Islet of Langerhans (tissue), 1 donor: ENCODE measurements at regions not wholly inside any gene's neighbourhood (a gene's known extent, or its start where the extent isn't known, plus 50 kb on each side); places are given as distances from the start of the nearest gene placed in this dataset.

Experiments used
- FAIRE-seq: peaks from one replicate; lab custom pipeline; 2011; peaks lifted over from hg19 to GRCh38; lab: Jason Lieb, UNC

DNA sequence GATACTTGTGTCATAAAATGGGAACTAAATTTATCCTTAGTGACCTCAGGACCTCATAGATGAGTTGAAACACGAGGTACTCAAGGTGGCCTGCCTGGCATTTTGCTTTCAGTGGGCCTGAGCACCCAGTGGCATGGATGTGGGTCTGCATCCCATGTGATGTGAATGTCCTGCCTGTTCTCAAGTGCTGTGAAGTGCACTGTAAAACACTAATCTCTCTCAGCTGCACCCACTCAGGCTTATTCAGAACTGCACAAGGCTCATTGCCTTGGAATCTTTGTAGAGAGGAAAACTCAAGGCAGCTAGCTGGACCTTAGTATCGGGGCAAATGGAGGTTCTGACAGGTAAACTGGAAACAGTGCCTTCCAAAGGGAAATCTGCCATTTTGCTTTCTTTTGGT, 767.0 kb downstream of the TUSC7 start:
- no peak for FAIRE-seq

DNA sequence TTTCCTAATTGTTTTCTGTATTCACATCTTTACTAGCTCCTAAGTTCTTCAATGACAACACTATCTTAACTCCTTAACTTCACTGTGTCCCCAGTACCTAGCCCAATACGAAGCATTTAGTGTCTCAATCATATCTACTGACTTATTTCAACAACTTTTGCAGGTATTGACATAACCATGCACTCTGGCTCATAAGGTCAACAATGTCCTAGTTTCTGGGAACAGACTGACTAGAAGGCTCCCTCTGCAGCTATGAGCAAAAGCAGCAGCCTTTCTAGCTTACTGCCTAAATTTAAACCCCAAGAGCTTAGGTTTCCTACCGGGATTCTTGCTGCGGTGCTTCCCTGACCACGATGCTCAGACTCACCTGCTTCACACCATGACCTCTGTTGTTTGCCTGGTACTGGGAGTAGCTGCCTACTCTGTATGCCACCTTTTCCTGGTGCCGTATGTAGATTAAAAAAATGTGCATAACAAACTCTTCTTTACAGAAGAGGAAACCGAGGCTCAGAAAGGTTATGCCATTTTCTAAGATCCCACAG, 767.7 kb downstream of the TUSC7 start:
- FAIRE-seq, result no peak

DNA sequence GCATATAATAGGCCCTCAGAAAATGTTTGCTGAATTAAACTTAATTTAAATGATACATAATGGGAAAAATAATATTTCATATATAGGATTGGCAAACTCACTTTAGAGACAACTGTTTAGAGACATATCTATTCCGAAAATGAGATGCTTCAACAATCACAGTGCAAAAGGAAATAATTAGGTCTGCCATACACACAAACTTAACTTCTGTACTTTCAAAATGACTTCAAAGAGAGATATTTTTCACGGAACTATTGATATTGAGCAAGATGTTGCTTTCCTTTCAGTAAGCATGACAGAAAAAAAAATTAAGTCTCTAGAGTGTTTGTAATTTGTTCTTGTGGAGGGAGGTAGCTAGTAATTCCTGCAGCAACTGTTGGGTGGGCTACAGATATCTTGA, 769.5 kb downstream of the TUSC7 start:
- no peak for FAIRE-seq

DNA sequence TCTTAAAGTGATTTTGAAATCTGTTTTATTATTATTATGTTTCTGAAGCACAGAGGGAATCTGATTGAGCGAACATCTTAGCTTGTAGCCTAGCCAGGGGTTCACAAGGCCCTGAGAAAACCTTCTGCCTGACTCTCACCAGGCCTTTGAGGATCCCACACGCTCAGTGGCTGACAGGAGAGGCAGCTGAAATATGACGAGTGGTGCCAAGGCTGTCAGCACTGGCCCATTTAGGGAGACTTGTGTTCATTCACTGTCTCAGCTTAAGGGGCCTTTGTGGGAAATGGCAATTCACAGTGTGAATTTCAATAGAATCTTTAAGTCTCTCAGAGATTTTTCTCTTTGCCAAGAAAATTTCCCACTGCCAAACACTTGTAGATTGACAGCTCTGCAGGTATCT, 770.9 kb downstream of the TUSC7 start:
- no peak for FAIRE-seq

DNA sequence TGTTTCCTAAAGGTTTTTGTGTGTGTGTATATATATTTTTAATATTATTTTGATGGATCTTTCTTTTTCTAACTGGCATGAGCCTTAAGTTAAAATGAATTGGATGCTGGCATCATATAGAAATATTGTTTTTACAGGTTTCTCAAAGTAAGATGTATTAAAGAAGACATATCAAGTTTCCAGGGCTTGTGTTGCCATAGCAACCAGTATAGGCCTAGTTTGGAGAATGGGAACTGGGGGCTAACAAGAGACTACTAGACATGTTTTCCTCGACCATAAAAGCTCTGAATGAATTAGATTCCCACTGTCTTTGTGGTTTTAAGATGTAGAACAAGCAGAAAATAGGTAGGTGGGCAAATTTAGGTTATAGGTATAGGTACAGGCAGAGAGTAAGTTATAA, 771.4 kb downstream of the TUSC7 start:
- no peak for FAIRE-seq

DNA sequence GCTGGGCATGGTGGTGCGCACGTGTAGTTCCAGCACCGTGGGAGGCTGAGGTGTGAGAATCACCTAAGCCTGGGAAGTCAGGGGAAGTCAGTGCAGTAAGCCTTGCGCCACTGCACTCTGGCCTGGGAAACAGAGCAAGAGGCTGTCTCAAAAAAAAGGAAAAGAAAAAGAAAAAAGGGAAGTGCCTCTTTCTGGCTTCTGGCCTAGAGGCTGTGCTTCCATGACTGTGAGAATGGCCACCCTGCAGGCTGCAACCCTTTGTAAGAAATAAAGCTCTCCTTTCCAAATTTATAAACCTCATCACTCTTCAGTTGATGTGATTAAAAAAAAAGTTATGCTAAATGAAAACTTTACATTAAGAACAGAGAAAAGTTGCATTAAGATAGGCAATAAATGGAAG, 774.3 kb downstream of the TUSC7 start:
- no peak for FAIRE-seq

DNA sequence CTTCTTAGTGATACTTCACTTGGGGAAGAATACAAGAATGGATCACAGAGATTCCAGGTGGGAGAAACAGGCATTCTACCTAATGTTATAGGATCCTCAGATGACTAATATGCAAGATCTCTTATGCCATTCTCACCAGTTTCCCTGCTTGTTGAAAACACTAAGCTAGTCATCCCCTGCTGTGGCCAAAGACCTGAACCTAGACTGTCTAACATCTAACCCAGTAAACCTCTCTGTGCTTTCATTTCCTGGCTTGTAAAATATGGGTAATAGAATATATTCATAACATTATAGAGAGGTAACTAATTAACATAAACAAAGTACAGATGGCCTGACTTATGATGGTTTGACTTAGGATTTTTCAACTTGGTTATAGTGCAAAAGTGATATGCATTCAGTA, 776.3 kb downstream of the TUSC7 start:
- no peak for FAIRE-seq

DNA sequence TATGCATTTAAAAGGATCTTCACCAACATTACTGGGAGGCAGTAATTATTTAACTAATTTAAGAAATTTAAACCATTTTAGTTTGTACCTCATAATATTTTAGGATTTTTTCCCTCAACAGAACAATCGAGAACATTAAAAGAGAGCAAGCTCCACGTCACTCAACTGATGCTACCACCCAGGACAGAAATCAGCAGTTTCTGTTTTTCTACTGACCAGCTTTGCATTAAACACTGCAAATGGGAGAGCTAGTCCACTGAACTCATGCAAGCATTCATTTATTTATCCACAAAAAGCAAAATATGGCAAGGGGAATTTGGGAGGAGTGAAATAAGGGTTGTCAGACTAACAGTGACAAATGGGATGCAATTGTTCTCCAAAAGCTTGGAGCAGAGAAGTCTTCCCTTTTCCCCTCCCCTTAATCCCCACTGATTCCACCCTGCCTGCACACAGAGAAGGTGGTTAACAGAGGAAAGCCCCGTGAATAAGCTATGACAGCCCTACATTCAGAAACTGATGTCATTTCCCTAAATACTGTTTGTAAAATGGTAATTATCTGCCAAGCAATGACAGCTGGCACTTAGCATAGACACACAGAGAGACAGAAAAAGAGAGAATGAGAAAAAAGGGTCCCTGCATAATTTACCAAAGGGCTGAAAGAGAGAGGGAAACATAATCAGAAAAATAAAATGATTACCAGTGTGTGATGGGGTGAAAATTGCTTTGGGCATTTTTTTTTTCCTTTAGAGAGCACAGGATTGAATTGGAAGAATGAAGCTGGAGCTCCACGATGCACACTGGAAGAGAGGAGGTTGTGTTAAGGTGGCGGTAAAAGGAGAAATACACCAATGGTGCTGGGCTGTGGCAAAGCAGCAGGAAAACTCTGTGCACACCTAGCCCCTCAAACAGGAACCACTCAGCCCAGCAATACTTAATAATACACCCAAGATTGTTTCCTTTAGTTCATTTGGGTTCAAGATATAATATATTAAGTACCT, 777.4 kb downstream of the TUSC7 start:
- FAIRE-seq, result no peak

DNA sequence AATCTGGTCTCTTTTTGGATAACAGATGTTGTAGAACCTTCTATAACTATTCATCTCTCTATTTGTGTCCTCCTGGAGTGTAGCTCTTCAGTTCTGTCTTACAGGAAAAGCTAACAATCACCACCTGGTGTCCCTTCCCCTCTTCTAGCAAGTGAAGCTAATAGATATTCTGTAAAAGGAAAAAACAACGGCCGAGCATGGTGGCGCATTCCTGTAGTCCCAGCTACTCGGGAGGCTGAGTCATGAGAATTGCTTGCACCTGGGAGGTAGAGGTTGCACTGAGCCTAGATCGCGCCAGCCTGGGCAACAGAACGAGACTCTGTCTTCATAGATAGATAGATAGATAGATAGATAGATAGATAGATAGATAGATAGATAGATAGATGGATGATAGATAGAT, 779.4 kb downstream of the TUSC7 start:
- FAIRE-seq, result no peak

DNA sequence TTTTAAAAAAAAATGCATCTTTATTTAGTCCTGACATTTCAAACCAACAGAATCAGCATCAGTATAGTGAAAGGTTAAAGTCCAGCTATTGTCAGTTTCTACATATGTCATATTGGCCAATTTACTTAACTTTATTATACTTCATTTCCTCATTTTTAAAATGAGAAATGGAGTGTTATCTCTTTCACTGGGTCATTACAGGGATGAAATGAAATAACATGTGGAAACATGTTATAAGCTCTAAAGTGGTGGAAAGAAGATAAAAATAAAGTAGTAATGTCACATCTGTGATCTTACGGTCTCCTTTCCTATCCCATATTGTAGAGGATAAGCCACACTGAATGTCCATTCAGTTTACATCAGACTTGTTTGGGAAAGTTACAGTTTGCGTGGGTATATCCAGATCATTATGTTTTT, 780.1 kb downstream of the TUSC7 start:
- FAIRE-seq, result no peak

DNA sequence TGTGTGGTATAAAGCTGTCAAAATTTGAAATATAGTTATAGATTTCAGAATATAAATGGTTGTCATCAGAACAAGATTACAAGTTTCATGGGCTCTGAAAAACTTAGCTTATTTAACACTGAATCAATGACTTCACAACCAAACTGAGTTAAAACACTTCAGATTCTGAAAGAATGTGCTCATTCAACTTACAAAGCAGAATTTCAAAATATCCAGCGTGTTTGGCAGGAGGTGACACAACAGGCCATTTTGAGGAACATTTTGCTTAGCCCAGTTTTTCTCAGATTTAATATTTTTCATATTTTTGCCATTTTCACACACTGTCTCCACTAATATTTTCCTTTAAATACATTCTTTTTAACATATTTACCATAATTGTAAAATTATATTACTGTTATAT, 781.1 kb downstream of the TUSC7 start:
- FAIRE-seq, result no peak

DNA sequence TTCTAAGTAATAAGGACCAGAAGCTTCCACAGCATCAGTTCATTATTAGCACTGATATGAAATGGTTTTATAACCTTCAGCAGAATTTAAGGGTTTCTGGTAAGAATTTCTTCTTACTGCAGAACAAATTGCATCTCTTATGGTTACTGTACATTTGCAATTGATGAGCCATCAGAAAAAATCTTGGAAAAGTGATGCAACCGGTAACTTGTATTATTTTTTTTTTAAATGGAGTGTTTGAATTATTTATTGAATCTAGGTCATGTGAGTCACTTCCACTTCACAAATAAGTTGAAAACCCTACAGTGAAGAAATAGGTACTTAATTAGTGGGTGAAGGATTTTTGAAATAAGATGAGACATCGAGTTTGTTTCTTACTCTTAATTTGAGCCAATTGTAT, 786.0 kb downstream of the TUSC7 start:
- FAIRE-seq, result no peak

DNA sequence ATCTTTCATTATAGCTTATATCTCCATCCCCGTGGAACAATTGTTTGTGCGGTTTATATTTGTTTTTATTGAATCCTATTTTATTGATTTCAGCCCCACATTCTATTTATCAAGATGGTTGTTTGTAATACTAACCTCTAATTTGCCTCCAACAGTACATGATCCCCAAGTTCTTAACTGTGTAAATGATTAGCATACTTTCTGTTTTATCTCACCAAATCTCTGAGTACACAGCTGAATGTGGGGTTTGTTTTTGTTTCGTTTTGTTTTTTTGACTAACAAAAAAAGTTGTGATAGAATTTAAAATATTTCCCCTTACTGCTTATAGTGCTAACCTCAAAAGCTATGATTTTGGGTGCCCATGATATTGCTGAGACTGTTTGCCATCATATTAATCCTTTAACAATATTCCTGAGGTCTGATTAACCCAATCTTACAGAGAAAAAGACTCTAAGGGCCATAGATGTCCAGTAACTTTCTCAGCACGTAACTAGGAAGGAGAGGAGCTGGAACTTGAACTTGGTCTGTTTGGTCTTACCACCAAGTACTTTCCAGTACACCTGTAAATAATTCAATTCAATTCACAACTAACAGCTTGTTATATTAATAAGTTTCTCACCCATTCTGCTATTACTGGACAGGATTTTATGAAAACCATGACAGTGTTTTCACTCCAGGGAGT, 789.8 kb downstream of the TUSC7 start:
- no peak for FAIRE-seq

DNA sequence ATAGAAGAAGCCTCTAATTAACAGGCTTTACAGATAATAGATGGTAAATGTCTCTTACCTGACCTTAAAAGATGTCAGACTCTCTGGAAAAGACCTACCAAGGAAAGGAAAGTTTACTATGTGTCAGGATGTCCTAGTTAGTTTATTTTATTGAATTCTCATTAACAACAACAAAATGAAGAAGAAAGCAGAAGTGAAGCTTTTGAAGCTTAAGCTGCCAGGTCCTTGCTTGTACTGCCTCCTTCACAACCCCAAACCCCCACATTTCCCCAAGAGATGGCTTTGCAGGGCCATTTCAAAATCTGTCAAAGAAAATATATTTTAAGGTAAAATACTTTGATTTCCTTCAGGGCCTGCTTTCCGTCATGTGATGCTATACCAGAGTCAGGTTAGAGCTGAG, 798.4 kb downstream of the TUSC7 start:
- no peak for FAIRE-seq

DNA sequence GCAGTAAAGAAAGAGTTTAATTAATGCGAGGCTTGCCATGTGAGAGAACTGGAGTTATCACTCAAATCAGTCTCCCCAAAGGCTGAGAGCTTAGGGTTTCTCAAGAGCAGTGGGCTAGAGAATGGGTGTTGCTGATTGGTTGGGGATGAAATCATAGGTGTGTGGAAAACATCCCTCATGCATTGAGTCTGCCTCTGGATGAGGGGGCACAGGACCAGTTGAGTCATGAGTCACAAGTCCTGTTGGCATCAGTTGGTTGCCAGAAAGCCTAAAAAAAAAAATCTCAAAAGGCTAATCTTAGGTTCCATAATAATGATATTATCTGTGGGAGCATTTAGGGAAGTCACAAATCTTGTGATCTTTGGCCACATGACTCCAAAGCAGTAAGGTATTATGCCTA, 800.3 kb downstream of the TUSC7 start:
- no peak for FAIRE-seq

DNA sequence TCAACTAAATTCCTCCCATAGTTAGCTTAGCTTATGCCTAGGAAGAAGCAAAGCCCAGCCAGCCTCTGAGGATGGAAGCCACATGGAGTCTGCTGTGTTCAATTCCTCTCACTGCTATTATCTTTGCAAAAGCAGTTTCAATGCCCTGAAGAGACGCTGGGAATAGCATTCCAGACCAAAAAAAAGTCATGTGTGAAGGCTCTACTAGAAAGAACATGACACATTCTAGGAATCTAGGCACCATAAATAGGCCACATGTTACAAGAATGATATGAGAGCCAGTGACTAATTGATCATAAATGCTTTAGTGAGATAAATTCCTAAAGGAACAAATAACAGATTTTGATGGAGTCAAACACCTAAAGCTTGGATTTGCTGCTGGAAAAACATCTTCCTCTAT, 800.8 kb downstream of the TUSC7 start:
- FAIRE-seq, result no peak

DNA sequence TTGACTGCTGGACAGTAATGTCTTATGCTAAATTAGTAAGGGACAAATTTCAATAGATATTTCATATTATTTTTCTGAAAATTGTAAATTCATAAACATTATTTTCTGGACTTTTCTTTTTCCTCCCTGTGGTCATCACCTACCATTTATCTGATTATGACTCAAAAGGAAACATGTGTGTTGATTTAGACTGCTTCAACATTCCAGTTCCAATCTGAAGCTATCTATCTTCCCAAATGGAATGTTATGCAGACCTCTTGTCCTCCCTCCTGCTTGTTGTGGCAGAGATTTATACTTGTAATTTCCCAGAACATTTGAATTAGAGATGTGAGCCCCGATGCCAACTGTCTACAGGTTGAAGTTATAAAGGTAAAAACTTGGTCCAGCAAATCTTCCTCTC, 803.4 kb downstream of the TUSC7 start:
- FAIRE-seq, result no peak

DNA sequence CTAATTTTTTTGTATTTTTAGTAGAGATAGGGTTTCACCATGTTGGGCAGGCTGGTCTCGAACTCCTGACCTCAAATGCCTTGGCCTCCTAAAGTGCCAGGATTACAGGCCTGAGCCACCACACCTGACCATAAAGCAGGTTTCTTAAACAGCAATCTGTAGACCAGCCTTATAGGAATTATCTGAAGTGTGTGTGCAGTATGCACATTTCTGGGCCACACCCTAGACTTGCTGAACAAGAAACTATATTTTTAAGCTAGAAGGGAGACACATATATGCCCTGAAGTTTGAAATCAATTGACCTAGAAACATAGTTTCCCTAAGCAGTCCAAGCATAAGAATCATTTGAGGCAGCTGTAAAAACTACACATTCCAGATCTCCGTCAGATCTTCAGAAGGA, 805.7 kb downstream of the TUSC7 start:
- no peak for FAIRE-seq

DNA sequence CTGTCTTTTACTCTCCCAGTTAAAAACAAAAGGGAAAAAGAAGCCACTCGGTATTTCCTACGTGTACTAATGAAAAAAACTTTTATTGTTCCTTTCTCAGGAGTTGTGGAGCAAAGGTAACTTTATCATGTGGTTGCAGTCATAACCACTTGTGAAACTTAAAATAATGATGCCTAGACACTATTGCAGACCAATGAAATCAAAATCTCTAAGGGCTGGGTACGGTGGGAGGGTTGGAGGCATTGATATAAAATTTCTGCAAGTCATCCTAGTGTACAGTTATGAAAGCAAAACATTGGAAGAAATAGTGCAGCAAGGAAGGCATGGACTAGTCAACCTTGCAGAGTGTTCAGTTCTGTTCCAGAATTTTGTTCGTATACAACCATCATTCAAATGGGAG, 808.8 kb downstream of the TUSC7 start:
- FAIRE-seq, result no peak

DNA sequence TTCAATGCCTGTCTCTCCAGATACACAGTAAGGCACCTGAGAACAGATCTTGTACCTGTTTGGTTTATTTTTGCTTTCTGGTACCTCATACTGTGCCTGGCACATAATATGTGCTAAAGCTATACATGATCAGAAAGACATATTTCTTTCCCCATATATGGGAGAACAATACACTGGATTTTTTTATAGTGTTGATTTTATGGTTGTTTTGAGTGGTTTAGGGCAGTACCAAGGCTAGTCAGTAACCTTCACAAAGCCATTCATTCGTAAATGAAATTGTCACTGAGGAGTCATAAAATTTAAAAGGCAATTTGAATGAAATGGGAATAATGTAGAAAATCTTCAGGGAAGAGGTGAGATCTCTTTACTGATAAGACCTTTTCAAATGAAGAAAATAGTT, 810.2 kb downstream of the TUSC7 start:
- FAIRE-seq, result no peak

DNA sequence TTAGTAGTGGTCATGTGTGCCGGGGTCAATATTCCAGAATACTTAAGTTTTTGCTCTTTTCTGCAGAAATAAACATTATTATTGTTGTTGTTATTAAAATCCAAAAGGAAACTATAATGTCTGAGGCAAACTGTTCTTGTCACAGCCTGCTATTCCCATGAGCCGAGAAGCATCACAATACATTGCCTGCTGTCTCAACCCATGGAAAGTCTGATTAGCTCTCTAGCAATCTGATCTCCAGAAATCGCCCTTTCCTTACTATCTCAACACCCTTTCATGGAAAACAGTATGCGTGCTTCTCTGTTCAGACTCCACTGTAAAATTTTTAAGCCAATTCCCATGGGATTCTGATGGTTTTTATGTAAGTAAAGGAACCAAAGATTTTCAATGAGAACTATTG, 811.0 kb downstream of the TUSC7 start:
- no peak for FAIRE-seq

DNA sequence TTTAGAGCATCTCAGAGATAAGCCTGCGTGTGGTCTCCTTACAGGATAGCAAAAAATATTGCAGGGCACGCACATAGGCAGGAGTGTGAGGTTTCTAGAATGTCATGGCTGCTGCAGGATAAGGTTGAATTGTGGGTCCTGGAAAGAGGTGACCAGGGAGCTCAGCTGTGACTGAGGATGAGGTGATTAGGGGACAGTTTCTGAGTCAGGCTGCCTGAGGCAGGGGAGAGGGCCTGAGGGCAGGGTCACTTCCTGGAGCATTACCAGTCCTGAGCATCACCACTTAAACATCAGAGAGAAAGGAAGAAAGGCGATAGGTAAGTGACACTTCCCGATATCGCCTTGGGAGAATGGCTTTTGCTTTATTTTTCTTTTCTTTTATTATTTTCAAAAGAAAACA, 813.8 kb downstream of the TUSC7 start:
- FAIRE-seq, result no peak

DNA sequence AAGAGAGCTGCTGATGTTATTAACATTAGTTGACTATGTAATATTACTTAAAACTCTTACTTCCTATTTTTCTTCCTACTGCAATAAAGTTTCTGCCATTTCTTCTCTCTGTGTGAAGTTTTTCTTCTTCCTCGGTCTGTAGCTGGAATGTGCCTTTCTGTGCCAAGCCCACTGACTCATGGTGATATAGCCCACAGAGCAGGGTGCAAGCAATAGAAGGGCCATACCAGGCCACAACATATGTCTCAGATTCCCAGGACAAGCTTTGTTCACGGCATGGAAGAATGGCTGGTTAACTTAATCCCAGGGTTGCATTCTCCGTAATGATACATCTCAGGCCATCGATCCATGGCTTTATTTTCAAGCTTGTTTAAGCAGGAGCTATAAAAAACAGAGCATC, 815.3 kb downstream of the TUSC7 start:
- FAIRE-seq, result no peak
